Ovary (tissue), 7 donors: ENCODE measurements at regions not wholly inside any gene's neighbourhood (a gene's known extent, or its start where the extent isn't known, plus 50 kb on each side); places are given as distances from the start of the nearest gene placed in this dataset.

Experiments used
- DNase-seq, 5 donors: peaks; one replicate each; pipeline ENCODE4 v3.0.0-alpha.2; 2019 to 2020
- H3K27ac ChIP-seq, 2 donors: fragments of 200-600 bp; one replicate each; pipeline versions ENCODE4 v1.5.1 to v1.8.0; 2019 to 2022
- H3K27me3 ChIP-seq: fragments of 200-600 bp; one replicate; pipeline ENCODE4 v1.8.0; 2022
- H3K36me3 ChIP-seq: fragments of 200-600 bp; sonication (generic); one replicate; pipeline ENCODE4 v1.5.1; 2019
- H3K4me1 ChIP-seq: one replicate; pipeline ENCODE4 v1.8.1; 2013; ENCODE audit warnings: mild to moderate bottlenecking, moderate library complexity; ENCODE audit not compliant: insufficient read depth
- H3K4me3 ChIP-seq: fragments of 200-600 bp; sonication (generic); one replicate; pipeline ENCODE4 v1.5.1; 2017
- H3K9me3 ChIP-seq, 2 donors: fragments of 200-600 bp in 1 of 2; sonication (generic) in 1 of 2; one replicate each; pipeline versions ENCODE4 v1.5.1 to v1.8.1; 2013 to 2019; ENCODE audit warnings: mild to moderate bottlenecking in 1 of 2, moderate library complexity in 1 of 2
- CTCF ChIP-seq, 3 donors: fragments of 450-650 bp in 2 of 3; fragments of 200-600 bp in 1 of 3; IDR thresholded peaks; one replicate each; pipeline versions ENCODE4 v1.5.1 to v1.8.0; 2016 to 2022; ENCODE audit warnings: antibody characterized with exemption in 3 of 3, mild to moderate bottlenecking in 1 of 3
- EP300 ChIP-seq: sonication (generic); formaldehyde crosslinking; IDR thresholded peaks from one replicate; pipeline ENCODE4 v1.6.1; 2017; ENCODE audit warnings: antibody characterized with exemption
- POLR2A ChIP-seq: fragments of 450-650 bp; IDR thresholded peaks from one replicate; pipeline ENCODE4 v1.6.1; 2017; ENCODE audit warnings: antibody characterized with exemption, mild to moderate bottlenecking, moderate library complexity
- WGBS, 3 donors: extraction: QIAGEN DNeasy Blood & Tissue Kit in 1 of 3; methylation state at CpG; one replicate each; pipeline versions ENCODE4 v1.1.5 to v1.1.7; 2013 to 2017; 5-methylcytosine and 5-hydroxymethylcytosine counted together
- intact Hi-C, 4 donors: fragments of 100-400 bp; cut with DNase I; formaldehyde crosslinking; loops; one replicate each; pipeline versions ENCODE4 v1.11.0 to v1.15.1; 2022 to 2023
- donor health status: DM: no; HTN: no; CAD: no; lungs with moderate emphysema.
- donor health status: DM: no; HTN: no; CAD: no.
- donor health status: Bipolar disorder and iron deficiency.
- donor health status: DM: no; HTN: no; CAD: no.
- donor health status: DM: yes; HTN: yes; CAD: no.

- no peak overlapping the region for H3K4me3 ChIP-seq
- WGBS, 3 donors: 46 to 59% (median 47%) methylated on average over 19 of the region's 19 CpGs
- DNase-seq: peak in 1 of 5 donors; percentile 38
- H3K4me1 ChIP-seq: no peaks in the 10 kb centered on the region
- no peaks in the 10 kb centered on the region for H3K36me3 ChIP-seq
- no peak overlapping the region for H3K27ac ChIP-seq
- no peaks in the 10 kb centered on the region for H3K27me3 ChIP-seq
- intact Hi-C loops: no loop called here
- TF ChIP-seq EP300 (no peak), POLR2A (no peak), CTCF (IDR thresholded peaks at IDR 0.05) (no peak)
- no peaks in the 10 kb centered on the region for H3K9me3 ChIP-seq
Measured at GRCh38 chr11:114774599-114775361, 96.5 kb downstream of the NXPE2 start.

GRCh38 chr11:114775875-114776621 is 97.7 kb downstream of the NXPE2 start:
- Histone ChIP-seq H3K4me3 (no peak overlapping the region), H3K9me3 (no peaks in the 10 kb centered on the region), H3K27me3 (no peaks in the 10 kb centered on the region), H3K36me3 (no peaks in the 10 kb centered on the region), H3K27ac (no peak overlapping the region), H3K4me1 (no peaks in the 10 kb centered on the region)
- WGBS, 3 donors: 7 to 15% (median 14%) methylated on average over 19 of the region's 19 CpGs
- intact Hi-C loops: no loop called here
- TF ChIP-seq EP300: no peak
- TF ChIP-seq POLR2A: no peak
- TF ChIP-seq CTCF (IDR thresholded peaks at IDR 0.05): no peak
- peak in 1 of 5 donors; percentile 38 for DNase-seq

GRCh38 chr11:114776956-114777355 is 98.6 kb downstream of the NXPE2 start:
- intact Hi-C loops: no loop called here
- 47 to 71% (median 62%) methylated on average over 3 of the region's 3 CpGs for WGBS, 3 donors
- TF ChIP-seq EP300 (no peak), POLR2A (no peak), CTCF (IDR thresholded peaks at IDR 0.05) (no peak)

GRCh38 chr11:114779189-114779588 is 100.9 kb downstream of the NXPE2 start:
- intact Hi-C loops: no loop called here
- no peak for DNase-seq
- TF ChIP-seq CTCF (IDR thresholded peaks at IDR 0.05): no peak
- TF ChIP-seq POLR2A: no peak
- no peak for TF ChIP-seq EP300
- no peak overlapping the region for H3K4me3 ChIP-seq
- H3K27ac ChIP-seq: no peak overlapping the region
- H3K27me3 ChIP-seq: no peaks in the 10 kb centered on the region
- H3K4me1 ChIP-seq: no peaks in the 10 kb centered on the region
- no peaks in the 10 kb centered on the region for H3K36me3 ChIP-seq
- 93 to 97% (median 95%) methylated on average over 10 of the region's 10 CpGs for WGBS, 3 donors
- no peaks in the 10 kb centered on the region for H3K9me3 ChIP-seq

More at GRCh38 chr11:114776956-114777355, 98.6 kb downstream of the NXPE2 start:
- no peak for DNase-seq
- H3K4me3 ChIP-seq: no peak overlapping the region
- H3K27ac ChIP-seq: no peak overlapping the region
- no peaks in the 10 kb centered on the region for H3K27me3 ChIP-seq
- H3K9me3 ChIP-seq: no peaks in the 10 kb centered on the region
- H3K4me1 ChIP-seq: no peaks in the 10 kb centered on the region
- H3K36me3 ChIP-seq: no peaks in the 10 kb centered on the region
